ENCODE measurements at regions not wholly inside any gene's neighbourhood (a gene's known extent, or its start where the extent isn't known, plus 50 kb on each side); places are given as distances from the start of the nearest gene placed in this dataset. TPM values are rescaled to one million over a fixed set of nuclear protein-coding genes. Genes with fewer than 3 reads are reported as not detected.

- Histone ChIP-seq H2AFZ (no peak overlapping the region), H3K27me3 (no peaks in the 10 kb centered on the region), H3K9me2 (replicated peaks; ENCODE audit: insufficient read depth) (no peaks in the 10 kb centered on the region), H3K27ac (no peak overlapping the region), H3K36me3 (replicated peaks; ENCODE audit: insufficient read depth, low read depth) (no peaks in the 10 kb centered on the region), H4K20me1 (ENCODE audit: insufficient read depth, poor library complexity, severe bottlenecking) (no peaks in the 10 kb centered on the region), H3K4me3 (no peak overlapping the region), H3K79me2 (no peaks in the 10 kb centered on the region), H3K9me3 (ENCODE audit: low read depth) (no peaks in the 10 kb centered on the region), H3K4me1 (ENCODE audit: insufficient read depth) (no peaks in the 10 kb centered on the region), H3K4me2 (no peak overlapping the region)
- TF ChIP-seq EZH2 (IDR thresholded peaks at IDR 0.05; ENCODE audit: borderline replicate concordance) (no peak), CTCF (IDR thresholded peaks at IDR 0.05; ENCODE audit: poor library complexity) (no peak), EZH2phosphoT487 (IDR thresholded peaks at IDR 0.05; ENCODE audit: low read depth, severe bottlenecking, unreplicated experiment) (no peak)
- no peak for DNase-seq (ENCODE audit: low spot score)
These were observed 62.4 kb upstream of the RXFP1 start for GRCh38 chr4:158459085-158459820.

- Histone ChIP-seq H3K9me2 (replicated peaks; ENCODE audit: insufficient read depth) (no peaks in the 10 kb centered on the region), H3K27ac (no peak overlapping the region), H3K9me3 (ENCODE audit: low read depth) (no peaks in the 10 kb centered on the region), H3K27me3 (no peaks in the 10 kb centered on the region), H3K4me1 (ENCODE audit: insufficient read depth) (no peaks in the 10 kb centered on the region), H3K4me2 (no peak overlapping the region), H3K79me2 (no peaks in the 10 kb centered on the region), H2AFZ (no peak overlapping the region), H4K20me1 (ENCODE audit: insufficient read depth, poor library complexity, severe bottlenecking) (no peaks in the 10 kb centered on the region), H3K4me3 (no peak overlapping the region), H3K36me3 (replicated peaks; ENCODE audit: insufficient read depth, low read depth) (no peaks in the 10 kb centered on the region)
- no peak for DNase-seq (ENCODE audit: low spot score)
- WGBS (ENCODE audit: low lambda C conversion rate, missing lambda C conversion rate), result 76% methylated on average over 2 of the region's 2 CpGs
- no peak for TF ChIP-seq CTCF (IDR thresholded peaks at IDR 0.05; ENCODE audit: poor library complexity)
- TF ChIP-seq EZH2 (IDR thresholded peaks at IDR 0.05; ENCODE audit: borderline replicate concordance), result no peak
- TF ChIP-seq EZH2phosphoT487 (IDR thresholded peaks at IDR 0.05; ENCODE audit: low read depth, severe bottlenecking, unreplicated experiment), result no peak
These were observed 60.3 kb upstream of the RXFP1 start for GRCh38 chr4:158461336-158461735.

- Histone ChIP-seq H4K20me1 (ENCODE audit: insufficient read depth, poor library complexity, severe bottlenecking) (no peaks in the 10 kb centered on the region), H3K9me3 (ENCODE audit: low read depth) (no peaks in the 10 kb centered on the region), H3K9me2 (replicated peaks; ENCODE audit: insufficient read depth) (no peaks in the 10 kb centered on the region), H3K27me3 (no peaks in the 10 kb centered on the region), H3K4me1 (ENCODE audit: insufficient read depth) (no peaks in the 10 kb centered on the region), H2AFZ (no peak overlapping the region), H3K4me2 (no peak overlapping the region), H3K36me3 (replicated peaks; ENCODE audit: insufficient read depth, low read depth) (no peaks in the 10 kb centered on the region), H3K27ac (no peak overlapping the region), H3K79me2 (no peaks in the 10 kb centered on the region), H3K4me3 (no peak overlapping the region)
- TF ChIP-seq EZH2phosphoT487 (IDR thresholded peaks at IDR 0.05; ENCODE audit: low read depth, severe bottlenecking, unreplicated experiment) (no peak), CTCF (IDR thresholded peaks at IDR 0.05; ENCODE audit: poor library complexity) (no peak), EZH2 (IDR thresholded peaks at IDR 0.05; ENCODE audit: borderline replicate concordance) (no peak)
- no peak for DNase-seq (ENCODE audit: low spot score)
These were observed 59.1 kb upstream of the RXFP1 start for GRCh38 chr4:158462611-158463010.

Small RNAs in the stretch of these regions (small RNA-seq; reads per million reads assigned to genes)
- not detected for gene RNU4-79P
